ENCODE measurements at regions not wholly inside any gene's neighbourhood (a gene's known extent, or its start where the extent isn't known, plus 50 kb on each side); places are given as distances from the start of the nearest gene placed in this dataset.
"Not testable (repeated sequence)": the region's sequence is repeated elsewhere in the genome, so short reads cannot be mapped to it uniquely, and the experiment has no call there.

DNA sequence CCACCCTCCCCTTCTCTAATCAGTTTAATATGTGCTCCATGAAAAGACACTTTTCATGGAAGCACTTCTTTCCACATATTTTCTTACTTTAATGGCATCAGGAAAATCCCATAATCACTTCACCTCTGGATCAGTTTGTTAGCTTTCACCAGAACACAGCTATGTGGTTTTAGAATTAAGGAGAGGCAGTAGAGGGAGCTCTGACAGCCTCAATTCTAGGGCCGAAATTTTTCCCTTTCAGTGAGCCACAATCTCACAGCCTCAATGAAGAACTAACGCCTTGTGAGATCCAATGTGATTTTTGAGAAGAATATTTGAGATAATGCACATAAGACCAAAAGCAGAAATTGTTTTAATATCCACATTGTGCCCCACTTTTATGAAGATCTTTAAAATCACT, 1494.0 kb upstream of the CDH8 start:
- no peak for DNase-seq (ENCODE audit: low read depth in 2 of 2)

DNA sequence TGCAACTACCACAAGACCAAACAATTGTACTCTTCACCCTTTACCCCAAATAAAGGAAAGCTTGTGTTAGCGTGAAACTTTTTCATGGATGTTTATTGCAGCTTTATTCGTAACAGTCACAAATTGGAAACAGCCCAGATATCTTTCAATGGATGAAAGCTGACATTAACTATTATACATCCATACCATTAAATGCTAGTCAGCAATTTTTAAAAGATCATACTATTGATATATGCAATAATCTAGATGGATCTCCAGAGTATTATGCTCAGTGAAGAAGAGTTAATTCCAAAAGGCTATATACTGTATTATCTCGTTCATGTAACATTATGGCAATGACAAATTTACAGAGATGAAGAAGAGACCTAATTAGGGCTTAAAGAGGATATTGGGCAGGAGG, 1491.2 kb upstream of the CDH8 start:
- DNase-seq (ENCODE audit: low read depth in 2 of 2), result no peak

DNA sequence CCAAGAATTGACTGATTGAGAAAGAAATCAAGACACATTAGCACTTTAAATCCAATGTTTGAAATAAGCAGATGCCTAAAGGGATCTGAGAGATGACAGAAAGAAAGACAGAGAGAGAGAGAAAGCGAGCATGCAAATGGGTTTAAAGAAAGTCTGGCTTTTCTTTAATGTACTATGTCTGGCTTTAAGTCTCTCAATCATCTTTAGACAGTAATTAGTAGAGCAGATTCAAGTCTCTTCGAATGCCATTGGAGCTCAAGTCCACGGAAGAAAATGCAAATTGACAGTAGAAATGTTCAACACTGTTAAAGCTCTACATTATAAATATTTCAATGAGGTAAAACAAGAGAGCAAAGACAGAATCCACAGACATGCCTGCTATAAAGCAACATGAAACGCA, 1480.2 kb upstream of the CDH8 start:
- DNase-seq (ENCODE audit: low read depth in 2 of 2), result no peak

DNA sequence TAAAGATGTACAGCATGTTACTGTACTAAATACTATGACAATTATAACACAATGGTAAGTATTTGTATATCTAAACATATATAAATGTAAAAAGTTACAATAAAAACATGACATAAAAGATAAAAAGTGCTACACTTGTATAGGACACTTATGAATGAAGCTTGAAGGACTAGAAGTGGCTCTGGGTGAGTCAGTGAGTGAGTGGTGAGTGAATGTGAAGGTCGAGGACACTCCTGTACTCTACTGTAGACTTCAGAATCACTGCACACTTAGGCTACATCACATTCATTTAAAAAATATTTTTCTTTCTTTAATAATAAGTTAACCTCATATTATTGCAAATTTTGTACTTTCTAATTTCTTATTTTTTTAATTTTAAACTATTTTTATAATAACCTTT, 1476.7 kb upstream of the CDH8 start:
- DNase-seq (ENCODE audit: low read depth in 2 of 2), result no peak

DNA sequence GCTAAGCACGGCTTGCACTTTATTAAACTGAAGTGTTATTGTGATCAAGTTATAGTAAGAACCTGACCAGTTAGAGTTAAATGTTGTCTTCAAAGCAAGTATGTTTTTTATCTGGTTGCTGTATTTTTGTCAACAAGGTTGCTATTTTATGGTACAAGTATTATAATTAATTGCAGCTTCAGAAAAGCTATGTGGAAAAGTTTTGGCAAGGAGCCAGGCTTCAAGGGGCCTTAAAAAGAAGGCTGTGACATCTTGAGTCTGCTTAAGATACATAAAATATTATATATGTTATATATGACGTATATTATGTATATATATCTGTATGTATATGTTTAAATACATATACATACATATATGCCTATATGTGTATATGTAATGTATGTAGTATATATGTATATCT, 1461.2 kb upstream of the CDH8 start:
- DNase-seq (ENCODE audit: low read depth in 2 of 2), result no peak

DNA sequence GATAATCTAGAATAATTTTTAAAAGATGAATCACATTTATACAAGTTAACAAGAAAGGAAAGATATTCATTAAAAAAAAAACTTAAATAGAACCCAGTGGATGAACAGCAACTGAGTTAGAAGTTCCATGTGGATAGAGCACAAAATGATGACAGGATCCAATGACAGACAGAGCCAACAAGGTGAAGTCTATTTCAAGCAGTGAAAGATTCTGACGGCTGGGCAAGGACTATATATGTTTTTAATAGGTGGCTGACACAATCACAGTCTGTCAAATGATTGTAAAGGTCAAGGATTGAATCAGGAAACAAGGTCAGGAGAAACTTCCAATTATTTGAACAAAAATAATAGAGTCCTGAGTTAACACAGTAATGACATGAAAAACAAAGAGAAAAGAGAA, 1460.0 kb upstream of the CDH8 start:
- DNase-seq (ENCODE audit: low read depth in 2 of 2), result no peak

GRCh38 chr16:63488955-63489354, 1452.7 kb upstream of the CDH8 start:
- no peak for DNase-seq (ENCODE audit: low read depth in 2 of 2)

- DNase-seq (ENCODE audit: low read depth in 2 of 2), result no peak
Measured at GRCh38 chr16:63481060-63481459, 1444.8 kb upstream of the CDH8 start.

DNA sequence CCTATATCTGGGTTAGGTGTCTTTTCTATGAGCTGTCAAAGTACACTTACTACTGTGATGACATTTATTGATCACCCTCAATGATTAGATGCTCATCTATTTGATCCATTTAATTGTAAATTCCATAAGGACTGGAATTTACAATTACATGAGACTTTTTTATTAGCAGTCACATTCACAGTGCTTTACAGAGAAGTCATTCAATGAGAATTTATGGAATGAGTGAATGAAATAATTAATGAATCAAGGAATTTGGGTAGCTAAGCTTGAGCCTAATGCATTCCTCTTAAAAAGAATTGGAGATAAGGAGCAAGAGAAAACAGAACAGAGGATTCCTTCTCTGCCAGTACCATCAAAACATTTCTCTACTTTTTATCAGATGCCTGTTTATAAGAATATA, 1437.5 kb upstream of the CDH8 start:
- no peak for DNase-seq (ENCODE audit: low read depth in 2 of 2)

GRCh38 chr16:63467513-63467912, 1431.3 kb upstream of the CDH8 start:
- DNase-seq (ENCODE audit: low read depth in 2 of 2), result no peak

DNA sequence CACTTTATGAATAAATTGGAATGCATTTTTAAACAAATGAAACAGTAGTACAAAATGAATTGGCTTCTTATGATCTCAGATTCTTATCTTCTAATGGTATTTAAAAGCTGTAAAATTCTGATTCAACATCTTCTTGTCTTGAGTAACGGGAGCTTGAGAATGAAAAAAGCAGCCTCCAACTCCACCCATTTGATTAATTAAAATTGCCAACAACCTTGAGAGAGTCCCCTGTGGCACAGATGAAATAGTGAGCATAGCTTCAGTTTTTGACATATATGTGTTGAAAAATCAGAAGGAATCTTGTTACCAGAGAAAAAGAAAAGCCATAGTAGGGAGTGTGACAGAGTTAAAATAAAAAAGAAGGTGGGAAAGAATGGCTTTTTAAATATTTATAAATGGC, 1426.1 kb upstream of the CDH8 start:
- DNase-seq (ENCODE audit: low read depth in 2 of 2), result no peak

DNA sequence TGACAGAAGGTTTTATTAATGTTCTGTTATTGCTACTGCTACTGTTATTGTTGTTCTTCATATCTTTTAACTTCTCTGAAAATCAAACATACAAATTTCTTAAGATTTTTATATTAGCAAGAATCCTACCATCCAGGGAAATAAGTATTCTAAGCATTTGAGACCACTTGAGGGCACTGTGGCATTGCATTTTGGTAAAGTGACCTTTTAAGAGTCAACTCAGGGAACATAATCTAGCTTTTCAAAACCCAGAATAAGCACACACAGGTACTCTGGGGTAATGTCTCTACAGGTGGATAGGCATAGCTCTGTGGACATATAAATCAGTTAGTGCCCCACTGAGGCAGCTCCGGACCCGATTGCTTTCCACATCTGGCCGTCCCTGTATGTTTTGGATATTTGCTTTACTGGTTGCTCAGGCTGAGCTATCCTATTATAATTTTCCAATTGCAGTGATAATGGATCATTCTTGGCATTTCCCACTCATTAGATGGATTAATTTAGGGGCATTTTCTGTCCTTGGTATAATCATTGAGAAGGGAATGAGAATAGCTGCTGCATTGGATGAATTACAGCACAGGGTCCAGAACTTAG, 1425.1 kb upstream of the CDH8 start:
- no peak for DNase-seq (ENCODE audit: low read depth in 2 of 2)

DNA sequence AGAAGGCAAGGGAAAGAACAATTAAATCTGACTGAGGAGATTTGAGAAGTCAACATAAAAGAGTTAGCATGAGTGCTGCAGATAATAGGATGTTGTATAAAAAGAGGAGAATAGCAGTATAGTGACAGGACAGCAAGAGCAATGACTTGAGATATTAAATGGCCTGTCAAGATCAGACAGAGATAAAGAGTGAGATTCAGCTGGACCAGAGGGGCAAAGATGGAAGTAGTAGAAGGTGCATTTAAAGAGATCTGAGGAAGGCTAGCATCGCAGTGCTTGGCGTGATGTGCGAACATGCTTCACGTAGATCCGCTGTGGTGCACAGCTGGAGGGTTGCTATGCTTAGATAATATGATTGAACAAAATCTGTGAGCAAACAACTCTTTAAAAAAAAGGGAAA, 1422.6 kb upstream of the CDH8 start:
- no peak for DNase-seq (ENCODE audit: low read depth in 2 of 2)

- no peak for DNase-seq (ENCODE audit: low read depth in 2 of 2)
Measured at GRCh38 chr16:63457869-63458268, 1421.6 kb upstream of the CDH8 start.

- DNase-seq (ENCODE audit: low read depth in 2 of 2), result no peak
Measured at GRCh38 chr16:63453261-63453660, 1417.0 kb upstream of the CDH8 start.

DNA sequence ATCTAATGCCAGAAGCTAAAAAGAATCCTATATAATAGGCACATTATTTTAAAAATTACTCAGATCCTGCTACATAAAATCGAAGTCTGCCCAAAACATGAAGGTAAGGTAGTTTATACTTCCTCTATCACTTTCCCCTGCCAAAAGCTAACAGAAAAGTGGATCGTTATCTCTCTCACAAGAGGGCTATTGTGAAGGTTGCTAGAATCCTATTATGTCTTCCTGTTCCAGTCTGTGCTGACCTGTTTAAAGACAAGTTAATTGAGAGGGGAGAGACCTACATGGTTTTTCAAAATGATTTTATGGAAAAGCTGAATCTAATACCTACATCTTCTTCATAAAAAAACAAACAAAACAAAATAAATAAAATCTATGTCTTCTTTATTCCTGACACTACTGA, 1410.9 kb upstream of the CDH8 start:
- DNase-seq (ENCODE audit: low read depth in 2 of 2), result no peak

GRCh38 chr16:63442246-63442645, 1406.0 kb upstream of the CDH8 start:
- no peak for DNase-seq (ENCODE audit: low read depth in 2 of 2)

DNA sequence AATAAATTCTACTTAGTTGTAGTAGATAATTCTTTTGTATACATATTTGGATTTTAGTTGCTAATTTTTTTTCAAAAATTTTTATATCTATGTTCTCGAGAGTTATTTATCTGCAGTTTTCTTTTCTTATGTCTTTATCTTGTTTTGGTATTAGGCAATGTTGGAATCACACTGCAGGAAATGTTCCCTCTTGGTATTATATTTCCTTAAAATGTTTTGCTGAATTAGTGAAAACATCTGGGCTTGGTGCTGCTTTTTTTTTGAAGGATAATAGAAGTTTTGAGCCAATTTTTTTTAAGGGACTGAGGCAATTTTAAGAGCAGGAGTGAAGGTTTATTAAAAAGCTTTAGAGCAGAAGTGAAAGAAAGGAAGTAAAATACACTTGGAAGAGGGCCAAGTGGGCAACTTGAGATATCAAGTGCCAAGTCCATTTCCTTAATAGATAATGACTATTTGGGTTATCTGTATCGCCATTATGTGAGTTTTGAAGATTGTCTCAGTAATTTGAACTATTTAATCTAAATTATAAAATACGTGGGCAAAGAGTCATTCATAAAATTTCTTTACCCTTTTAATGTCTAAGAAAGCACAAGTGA, 1390.1 kb upstream of the CDH8 start:
- no peak for DNase-seq (ENCODE audit: low read depth in 2 of 2)

GRCh38 chr16:63422715-63423114, 1386.5 kb upstream of the CDH8 start:
- no peak for DNase-seq (ENCODE audit: low read depth in 2 of 2)

DNA sequence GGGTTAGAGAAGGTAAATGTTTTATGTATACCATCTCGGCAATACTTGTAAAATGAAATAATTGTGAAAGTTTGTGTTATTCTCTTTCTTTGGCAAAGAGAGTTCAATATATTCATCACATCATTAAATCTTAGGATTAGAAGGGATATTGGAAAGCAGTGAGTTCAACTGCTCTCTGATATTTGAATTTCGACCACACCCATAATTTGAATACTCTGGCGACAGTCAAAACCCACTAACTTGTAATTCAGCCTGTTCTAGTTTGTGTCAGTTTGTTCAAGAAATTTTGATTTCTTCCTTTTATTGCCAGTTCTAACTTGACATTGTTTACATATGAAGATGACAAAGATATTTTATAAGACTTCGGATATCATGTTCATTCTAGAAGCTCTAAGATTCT, 1380.5 kb upstream of the CDH8 start:
- no peak for DNase-seq (ENCODE audit: low read depth in 2 of 2)

DNA sequence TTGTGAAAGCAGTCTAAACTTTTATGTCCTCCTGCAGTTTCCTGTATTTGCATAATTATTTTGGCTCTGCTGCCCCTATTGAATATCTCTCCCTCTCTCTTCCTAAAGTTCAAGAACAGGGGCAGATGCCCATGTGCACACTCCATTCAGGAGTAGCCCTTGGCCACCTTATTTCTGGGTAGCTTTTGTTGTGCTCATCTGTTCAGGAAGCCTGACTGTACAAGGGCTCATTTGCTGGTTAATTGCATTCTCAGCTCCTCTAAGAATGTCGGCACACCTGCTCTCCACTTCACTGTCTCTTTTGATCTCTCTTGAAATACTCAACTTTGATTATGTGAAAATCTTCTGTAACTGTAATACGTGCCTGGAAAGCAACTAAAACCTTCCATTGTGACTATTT, 1378.8 kb upstream of the CDH8 start:
- DNase-seq (ENCODE audit: low read depth in 2 of 2), result no peak

GRCh38 chr16:63410594-63410993, 1374.4 kb upstream of the CDH8 start:
- DNase-seq (ENCODE audit: low read depth in 2 of 2), result no peak

- no peak for DNase-seq (ENCODE audit: low read depth in 2 of 2)
Measured at GRCh38 chr16:63403792-63404191, 1367.6 kb upstream of the CDH8 start.

DNA sequence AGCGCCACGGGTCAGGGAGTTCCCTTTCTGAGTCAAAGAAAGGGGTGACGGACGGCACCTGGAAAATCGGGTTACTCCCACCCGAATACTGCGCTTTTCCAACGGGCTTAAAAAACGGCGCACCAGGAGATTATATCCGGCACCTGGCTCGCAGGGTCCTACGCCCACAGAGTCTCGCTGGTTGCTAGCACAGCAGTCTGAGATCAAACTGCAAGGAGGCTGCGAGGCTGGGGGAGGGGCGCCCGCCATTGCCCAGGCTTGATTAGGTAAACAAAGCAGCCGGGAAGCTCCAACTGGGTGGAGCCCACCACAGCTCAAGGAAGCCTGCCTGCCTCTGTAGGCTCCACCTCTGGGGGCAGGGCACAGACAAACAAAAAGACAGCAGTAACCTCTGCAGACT, 1352.0 kb upstream of the CDH8 start:
- not testable (repeated sequence) for DNase-seq (ENCODE audit: low read depth in 2 of 2)

Data from stimulated activated CD4-positive, alpha-beta T cell treated with anti-CD3 and anti-CD28 coated beads, Interleukin-4, amount 100 ng/mL, for 48 hours (primary cell).